ENCODE measurements at regions not wholly inside any gene's neighbourhood (a gene's known extent, or its start where the extent isn't known, plus 50 kb on each side); places are given as distances from the start of the nearest gene placed in this dataset.

- no peak for TF ChIP-seq CTCF (IDR thresholded peaks at IDR 0.05; ENCODE audit: unreplicated experiment in 3 of 3)
- Mint-ChIP-seq H3K27me3 (ENCODE audit: low read depth) (no peaks in the 10 kb centered on the region), H3K4me1 (no peaks in the 10 kb centered on the region), H3K27ac (no peak overlapping the region), H3K36me3 (ENCODE audit: low read depth) (no peaks in the 10 kb centered on the region), H3K9me3 (no peaks in the 10 kb centered on the region), H3K4me3 (no peak overlapping the region)
Measured at GRCh38 chr13:109351236-109351635, 435.1 kb downstream of the IRS2 start.

- Mint-ChIP-seq H3K9me3 (no peaks in the 10 kb centered on the region), H3K4me3 (no peak overlapping the region), H3K27me3 (ENCODE audit: low read depth) (no peaks in the 10 kb centered on the region), H3K4me1 (no peaks in the 10 kb centered on the region), H3K27ac (no peak overlapping the region), H3K36me3 (ENCODE audit: low read depth) (no peaks in the 10 kb centered on the region)
- TF ChIP-seq CTCF (IDR thresholded peaks at IDR 0.05; ENCODE audit: unreplicated experiment in 3 of 3): no peak
Measured at GRCh38 chr13:109348519-109349258, 437.7 kb downstream of the IRS2 start.

- TF ChIP-seq CTCF (IDR thresholded peaks at IDR 0.05; ENCODE audit: unreplicated experiment in 3 of 3): no peak
- no peak overlapping the region for H3K4me3 Mint-ChIP-seq
- H3K27me3 Mint-ChIP-seq (ENCODE audit: low read depth): no peaks in the 10 kb centered on the region
- H3K4me1 Mint-ChIP-seq: no peaks in the 10 kb centered on the region
- H3K36me3 Mint-ChIP-seq (ENCODE audit: low read depth): no peaks in the 10 kb centered on the region
- H3K27ac Mint-ChIP-seq: no peak overlapping the region
- H3K9me3 Mint-ChIP-seq: no peaks in the 10 kb centered on the region
Measured at GRCh38 chr13:109346060-109346459, 440.3 kb downstream of the IRS2 start.

DNA sequence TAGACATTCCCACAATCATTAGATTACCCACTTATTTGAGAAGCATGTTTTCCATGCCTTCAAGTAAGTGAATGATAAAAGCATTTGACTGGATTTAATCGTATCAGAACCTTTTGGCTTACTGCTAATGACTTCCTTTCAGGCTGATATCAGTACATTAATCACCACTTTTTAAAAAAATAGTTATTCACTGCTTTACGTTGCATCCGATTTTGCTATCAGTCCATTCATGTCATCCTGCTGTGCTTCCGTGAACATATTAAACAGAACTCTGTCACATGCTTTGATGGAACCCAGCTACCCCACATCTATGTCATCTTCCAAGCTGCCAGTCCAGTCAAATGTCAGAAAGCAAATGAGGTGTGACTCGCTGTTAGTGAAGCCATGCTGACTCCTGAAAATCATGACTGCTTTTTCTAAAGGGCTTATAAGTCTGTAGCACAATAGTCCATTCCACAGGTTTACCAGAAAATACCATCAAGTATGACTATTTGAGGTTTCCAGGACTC is 440.9 kb downstream of the IRS2 start:
- no peak overlapping the region for H3K4me3 Mint-ChIP-seq
- no peaks in the 10 kb centered on the region for H3K36me3 Mint-ChIP-seq (ENCODE audit: low read depth)
- no peaks in the 10 kb centered on the region for H3K9me3 Mint-ChIP-seq
- no peaks in the 10 kb centered on the region for H3K4me1 Mint-ChIP-seq
- no peak overlapping the region for H3K27ac Mint-ChIP-seq
- no peak for TF ChIP-seq CTCF (IDR thresholded peaks at IDR 0.05; ENCODE audit: unreplicated experiment in 3 of 3)
- H3K27me3 Mint-ChIP-seq (ENCODE audit: low read depth): no peaks in the 10 kb centered on the region

- Mint-ChIP-seq H3K36me3 (ENCODE audit: low read depth) (no peaks in the 10 kb centered on the region), H3K9me3 (no peaks in the 10 kb centered on the region), H3K27ac (no peak overlapping the region), H3K4me1 (no peaks in the 10 kb centered on the region), H3K4me3 (no peak overlapping the region), H3K27me3 (ENCODE audit: low read depth) (no peaks in the 10 kb centered on the region)
- no peak for TF ChIP-seq CTCF (IDR thresholded peaks at IDR 0.05; ENCODE audit: unreplicated experiment in 3 of 3)
Measured at GRCh38 chr13:109344552-109345157, 441.7 kb downstream of the IRS2 start.

DNA sequence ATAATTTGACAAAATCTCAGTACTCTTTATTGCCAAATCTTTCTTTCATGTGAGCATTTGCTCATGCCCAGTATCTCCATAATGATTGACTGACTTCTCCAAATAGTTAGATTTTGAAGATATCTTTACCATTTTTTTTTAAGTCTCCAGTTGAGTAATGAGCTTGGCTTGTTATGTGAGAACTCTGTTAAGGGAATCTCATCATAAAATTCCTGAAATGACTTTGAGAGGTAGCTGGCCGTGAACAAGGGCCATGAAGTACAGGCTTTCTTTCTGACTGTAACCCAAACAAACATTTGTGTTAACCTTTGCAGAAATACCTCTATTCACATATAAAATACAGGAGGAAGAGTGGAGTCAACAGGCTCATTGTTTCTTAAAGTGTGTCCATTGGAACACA is 449.7 kb downstream of the IRS2 start:
- Mint-ChIP-seq H3K4me1 (peaks cover 12% of the 10 kb centered on the region), H3K36me3 (ENCODE audit: low read depth) (no peaks in the 10 kb centered on the region), H3K27me3 (ENCODE audit: low read depth) (peaks cover 3% of the 10 kb centered on the region), H3K27ac (no peak overlapping the region), H3K9me3 (no peaks in the 10 kb centered on the region), H3K4me3 (no peak overlapping the region)
- no peak for TF ChIP-seq CTCF (IDR thresholded peaks at IDR 0.05; ENCODE audit: unreplicated experiment in 3 of 3)
